ENCODE measurements at regions not wholly inside any gene's neighbourhood (a gene's known extent, or its start where the extent isn't known, plus 50 kb on each side); places are given as distances from the start of the nearest gene placed in this dataset.
A peak's percentile ranks its signal among the peaks of the same experiment; 100 is the strongest.
"Not testable (repeated sequence)": the region's sequence is repeated elsewhere in the genome, so short reads cannot be mapped to it uniquely, and the experiment has no call there.

DNA sequence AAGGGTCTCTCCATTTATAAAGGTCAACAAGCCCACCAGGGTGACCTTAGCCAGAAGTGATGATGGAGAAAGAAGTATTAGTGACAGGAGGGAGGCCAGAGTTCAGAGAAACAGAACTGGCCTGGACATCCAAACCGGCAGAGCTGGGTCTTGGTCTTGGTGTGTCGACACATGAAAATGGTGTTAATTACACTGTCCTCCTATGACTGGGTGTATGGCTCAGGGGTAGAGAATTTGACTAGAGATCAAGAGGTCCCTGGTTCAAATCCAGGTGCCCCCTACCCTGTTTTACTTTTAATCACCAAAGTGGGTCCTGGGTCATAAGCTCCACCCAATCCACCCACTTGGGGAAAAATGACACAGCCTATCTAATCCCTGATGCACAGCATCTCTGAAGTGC is 110.6 kb upstream of the ZNF746 start:
- CTCF ChIA-PET: no interaction called here
- Mint-ChIP-seq H3K27me3 (ENCODE audit: low read depth) (no peaks in the 10 kb centered on the region), H3K4me1 (ENCODE audit: low read depth) (peaks cover 5% of the 10 kb centered on the region), H3K4me3 (no peak overlapping the region), H3K9me3 (no peaks in the 10 kb centered on the region), H3K27ac (no peak overlapping the region), H3K36me3 (ENCODE audit: low read depth) (peaks cover 42% of the 10 kb centered on the region)
- intact Hi-C loops (cut with micrococcal nuclease): loop anchor here (1.0 to 10.0 kb wide), 2 partner anchors 23 to 623 kb away; no protein-coding TSS in a partner anchor
- DNase-seq: no peak

DNA sequence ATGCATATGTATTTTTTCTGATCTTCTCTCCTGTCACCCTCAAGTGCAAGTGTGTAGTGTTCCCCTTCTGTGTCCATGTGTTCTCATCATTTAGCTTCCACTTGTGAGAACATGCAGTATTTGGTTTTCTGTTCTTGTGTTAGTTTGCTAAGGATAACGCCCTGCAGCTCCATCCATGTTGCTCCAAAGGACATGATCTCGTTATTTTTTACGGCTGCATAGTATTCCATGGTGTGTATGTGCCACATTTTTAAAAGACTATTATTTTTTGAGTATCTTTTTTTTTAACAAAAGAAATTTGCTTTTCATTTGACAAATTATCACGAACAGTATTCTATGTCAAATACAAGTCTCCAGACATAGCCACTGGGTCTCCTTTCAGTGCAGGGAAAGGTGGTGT is 110.1 kb upstream of the ZNF746 start:
- DNase-seq: no peak
- CTCF ChIA-PET: no interaction called here
- Mint-ChIP-seq H3K4me1 (ENCODE audit: low read depth) (peaks cover 5% of the 10 kb centered on the region), H3K27ac (no peak overlapping the region), H3K9me3 (no peaks in the 10 kb centered on the region), H3K36me3 (ENCODE audit: low read depth) (peaks cover 37% of the 10 kb centered on the region), H3K4me3 (no peak overlapping the region), H3K27me3 (ENCODE audit: low read depth) (no peaks in the 10 kb centered on the region)
- intact Hi-C loops (cut with micrococcal nuclease): loop anchor here (1.0 to 10.0 kb wide), 2 partner anchors 22 to 623 kb away; no protein-coding TSS in a partner anchor

DNA sequence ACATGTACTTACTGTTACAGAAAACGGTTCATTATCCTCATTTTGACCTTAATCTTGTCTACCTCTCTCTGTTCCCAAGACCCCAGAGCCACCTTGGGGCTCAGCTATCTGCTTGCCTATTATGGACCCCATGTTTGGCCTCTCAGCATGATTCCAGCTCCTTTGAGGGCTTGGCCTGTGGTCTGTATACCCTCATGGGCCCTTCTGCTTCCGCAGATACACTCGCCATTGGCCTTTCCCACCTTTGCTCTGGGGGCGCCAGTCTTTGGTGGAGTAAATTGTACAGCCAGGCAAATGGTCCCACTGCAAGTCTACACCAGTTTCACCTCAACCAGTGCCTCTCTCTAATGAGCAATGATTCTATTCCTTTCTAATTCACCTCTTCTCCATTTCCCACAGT is 109.2 kb upstream of the ZNF746 start:
- peaks cover 39% of the 10 kb centered on the region for H3K36me3 Mint-ChIP-seq (ENCODE audit: low read depth)
- peaks cover 6% of the 10 kb centered on the region for H3K4me1 Mint-ChIP-seq (ENCODE audit: low read depth)
- H3K4me3 Mint-ChIP-seq: no peak overlapping the region
- DNase-seq: no peak
- intact Hi-C loops (cut with micrococcal nuclease): loop anchor here (10.0 kb wide), 1 partner anchor 622 kb away; no protein-coding TSS in a partner anchor
- H3K27me3 Mint-ChIP-seq (ENCODE audit: low read depth): no peaks in the 10 kb centered on the region
- CTCF ChIA-PET: interaction anchor here (1.3 kb wide), 1 partner anchor 18 kb away, joined by 3 read pairs; no protein-coding TSS in a partner anchor
- H3K9me3 Mint-ChIP-seq: no peaks in the 10 kb centered on the region
- H3K27ac Mint-ChIP-seq: no peak overlapping the region

DNA sequence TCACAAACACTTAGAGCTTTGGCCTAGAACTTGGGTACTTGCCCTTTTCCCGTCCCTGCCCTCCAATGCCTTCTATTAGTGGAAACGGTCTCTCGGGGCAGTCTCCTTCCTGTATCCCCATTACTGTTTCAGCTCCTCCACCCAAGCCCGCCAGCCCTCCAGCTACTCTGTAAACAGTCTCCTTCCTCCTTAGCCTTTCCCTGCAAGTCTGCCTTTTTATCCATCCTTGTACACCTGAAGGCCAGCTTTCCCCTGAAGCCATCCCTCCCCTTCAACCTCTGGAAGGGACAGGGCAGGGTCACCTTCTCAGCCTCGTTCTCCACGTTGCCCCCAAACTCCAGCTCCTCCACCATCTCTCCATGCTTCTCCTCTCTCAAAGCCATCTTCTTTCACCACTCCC is 108.1 kb upstream of the ZNF746 start:
- CTCF ChIA-PET: interaction anchor here (1.8 kb wide), 1 partner anchor 20 kb away, joined by 6 read pairs; no protein-coding TSS in a partner anchor
- Mint-ChIP-seq H3K27ac (no peak overlapping the region), H3K9me3 (no peaks in the 10 kb centered on the region), H3K4me3 (no peak overlapping the region), H3K36me3 (ENCODE audit: low read depth) (peaks cover 37% of the 10 kb centered on the region), H3K27me3 (ENCODE audit: low read depth) (no peaks in the 10 kb centered on the region), H3K4me1 (ENCODE audit: low read depth) (peaks cover 16% of the 10 kb centered on the region)
- intact Hi-C loops (cut with micrococcal nuclease): loop anchor here (10.0 kb wide), 1 partner anchor 621 kb away; no protein-coding TSS in a partner anchor
- no peak for DNase-seq

DNA sequence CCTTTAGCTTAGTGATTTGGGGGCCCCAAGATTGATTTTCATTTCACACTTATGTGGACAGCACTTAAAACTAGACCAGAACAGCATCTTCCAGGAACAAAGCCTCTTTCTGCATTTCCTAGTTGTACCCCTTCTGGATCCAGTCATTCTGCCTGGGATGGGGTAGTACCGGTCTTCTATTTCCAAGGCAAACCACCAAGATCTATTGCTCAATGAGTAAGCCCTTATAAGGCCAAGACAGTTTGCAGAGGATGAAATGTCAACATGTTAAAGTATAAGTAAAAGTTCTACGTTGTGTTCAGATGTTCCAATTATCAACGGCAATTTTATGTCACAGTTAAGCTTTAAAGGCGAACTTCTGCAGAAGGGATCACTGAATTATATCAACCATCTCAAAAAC is 106.9 kb upstream of the ZNF746 start:
- DNase-seq: no peak
- Mint-ChIP-seq H3K4me3 (no peak overlapping the region), H3K36me3 (ENCODE audit: low read depth) (peaks cover 33% of the 10 kb centered on the region), H3K4me1 (ENCODE audit: low read depth) (peaks cover 27% of the 10 kb centered on the region), H3K27me3 (ENCODE audit: low read depth) (no peaks in the 10 kb centered on the region), H3K27ac (no peak overlapping the region), H3K9me3 (no peaks in the 10 kb centered on the region)
- intact Hi-C loops (cut with micrococcal nuclease): loop anchor here (10.0 kb wide), 1 partner anchor 620 kb away; no protein-coding TSS in a partner anchor
- CTCF ChIA-PET: interaction anchor here (0.6 to 1.8 kb wide), 3 partner anchors 21 to 461 kb away, joined by 3 to 6 read pairs (median 3); no protein-coding TSS in a partner anchor

DNA sequence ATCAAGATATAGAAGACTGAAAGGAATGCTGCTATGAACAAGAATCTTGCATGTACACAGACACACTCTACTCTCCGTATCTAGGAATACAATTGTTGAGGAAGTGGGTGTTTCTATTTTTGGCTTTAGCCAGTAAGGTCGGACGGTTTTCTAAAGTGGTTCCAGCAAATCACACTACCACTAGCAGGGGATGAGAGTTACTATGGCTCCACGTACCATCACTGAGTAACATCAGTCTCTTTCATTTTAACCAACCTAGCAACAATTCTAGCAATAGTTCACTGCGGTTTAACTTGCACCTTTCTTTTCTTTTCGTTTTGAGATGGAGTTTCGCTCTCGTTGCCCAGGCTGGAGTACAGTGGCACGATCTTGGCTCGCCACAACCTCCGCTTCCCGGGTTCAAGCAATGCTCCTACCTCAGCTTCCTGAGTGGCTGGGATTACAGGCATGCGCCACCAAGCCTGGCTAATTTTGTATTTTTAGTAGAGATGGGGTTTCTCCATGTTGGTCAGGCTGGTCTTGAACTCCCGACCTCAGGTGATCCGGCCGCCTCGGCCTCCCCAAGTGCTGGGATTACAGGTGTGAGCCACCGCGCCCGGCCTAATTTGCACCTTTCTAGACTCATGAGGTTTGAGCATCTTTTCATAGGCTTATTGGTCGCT is 103.2 kb upstream of the ZNF746 start:
- peaks cover 36% of the 10 kb centered on the region for H3K36me3 Mint-ChIP-seq (ENCODE audit: low read depth)
- CTCF ChIA-PET: interaction anchor here (1.0 to 1.7 kb wide), 2 partner anchors 22 to 23 kb away, joined by 3 to 6 read pairs; no protein-coding TSS in a partner anchor
- H3K27ac Mint-ChIP-seq: peak overlapping the region; percentile 82
- peak overlapping the region; percentile 40 for H3K4me3 Mint-ChIP-seq
- H3K27me3 Mint-ChIP-seq (ENCODE audit: low read depth); H3K9me3 Mint-ChIP-seq: not testable (repeated sequence)
- intact Hi-C loops (cut with micrococcal nuclease): loop anchor here (1.0 to 10.0 kb wide), 10 partner anchors 24 to 687 kb away; partner anchors contain the start of genes PDIA4, ZNF467 and ZNF746
- peak; percentile 85 for DNase-seq
- H3K4me1 Mint-ChIP-seq (ENCODE audit: low read depth): peaks cover 34% of the 10 kb centered on the region

DNA sequence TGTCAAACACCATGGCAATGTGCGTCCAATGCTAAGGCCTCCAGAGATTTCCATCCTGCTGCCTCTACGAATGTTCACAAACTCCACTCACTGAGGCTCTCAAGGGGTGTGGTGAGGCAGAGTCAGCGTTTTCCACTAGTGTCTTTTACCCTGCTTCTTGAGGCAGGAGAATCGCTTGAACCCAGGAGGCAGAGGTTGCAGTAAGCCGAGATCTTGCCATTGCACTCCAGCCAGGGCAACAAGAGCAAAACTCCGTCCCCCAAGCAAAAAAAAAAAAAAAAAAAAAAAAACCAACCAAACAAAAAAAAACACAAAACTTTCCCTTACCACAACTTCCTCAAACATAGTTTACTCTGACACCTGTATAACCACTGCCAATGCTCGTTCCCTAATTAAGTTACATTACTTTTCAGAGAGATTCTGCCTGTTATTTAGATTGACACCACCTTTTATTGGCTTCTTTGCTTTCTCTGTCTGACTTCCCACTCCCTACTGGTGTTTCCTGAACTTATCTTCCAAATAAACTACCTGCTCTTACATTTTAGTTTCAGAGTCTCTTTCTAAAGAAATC is 102.1 kb upstream of the ZNF746 start:
- CTCF ChIA-PET: interaction anchor here (0.7 to 2.2 kb wide), 6 partner anchors 12 to 177 kb away, joined by 3 to 10 read pairs (median 5); no protein-coding TSS in a partner anchor
- H3K27ac Mint-ChIP-seq: peak overlapping the region; percentile 82
- no peaks in the 10 kb centered on the region for H3K27me3 Mint-ChIP-seq (ENCODE audit: low read depth)
- peaks cover 31% of the 10 kb centered on the region for H3K4me1 Mint-ChIP-seq (ENCODE audit: low read depth)
- DNase-seq: peak; percentile 16
- peak overlapping the region; percentile 45 for H3K4me3 Mint-ChIP-seq
- H3K36me3 Mint-ChIP-seq (ENCODE audit: low read depth): peaks cover 38% of the 10 kb centered on the region
- no peaks in the 10 kb centered on the region for H3K9me3 Mint-ChIP-seq
- intact Hi-C loops (cut with micrococcal nuclease): loop anchor here (1.0 to 10.0 kb wide), 12 partner anchors 25 to 686 kb away; partner anchors contain the start of genes PDIA4, ZNF467 and ZNF746

DNA sequence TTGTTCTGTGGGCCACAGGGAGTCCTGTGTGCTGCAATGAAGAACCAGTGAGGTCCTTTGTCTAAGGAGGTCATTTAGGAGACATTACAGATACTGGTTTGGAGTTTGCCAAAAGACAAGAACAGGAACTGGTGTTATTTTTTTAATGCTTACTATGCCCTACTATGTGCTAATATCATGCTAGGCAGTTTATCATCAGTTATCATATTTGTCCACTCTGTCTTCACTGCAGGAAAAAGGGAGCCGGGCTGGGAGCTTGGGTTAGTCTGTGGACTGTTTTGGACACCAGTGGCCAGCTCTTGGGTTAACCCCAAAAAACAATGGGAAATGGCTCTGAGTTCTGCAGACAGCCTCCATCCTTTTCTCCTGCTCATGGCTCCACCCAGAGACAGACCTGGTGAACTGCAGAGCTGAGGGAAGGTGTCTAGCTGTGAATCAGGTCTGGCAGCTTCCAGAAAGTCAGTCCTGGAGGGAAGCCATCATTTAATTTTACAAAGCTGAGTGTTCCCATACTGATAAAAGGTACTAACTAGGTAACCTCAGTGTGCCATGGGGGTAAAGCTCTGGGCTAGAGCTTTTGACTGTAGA is 101.2 kb upstream of the ZNF746 start:
- Mint-ChIP-seq H3K4me1 (ENCODE audit: low read depth) (peaks cover 36% of the 10 kb centered on the region), H3K27me3 (ENCODE audit: low read depth) (no peaks in the 10 kb centered on the region), H3K27ac (peak overlapping the region; percentile 51), H3K4me3 (no peak overlapping the region), H3K36me3 (ENCODE audit: low read depth) (peaks cover 42% of the 10 kb centered on the region), H3K9me3 (no peaks in the 10 kb centered on the region)
- peak; percentile 69 for DNase-seq
- intact Hi-C loops (cut with micrococcal nuclease): loop anchor here (1.0 kb wide), 2 partner anchors 139 to 177 kb away; no protein-coding TSS in a partner anchor
- CTCF ChIA-PET: interaction anchor here (0.6 to 2.2 kb wide), 10 partner anchors 11 to 1872 kb away, joined by 3 to 10 read pairs (median 4); no protein-coding TSS in a partner anchor

DNA sequence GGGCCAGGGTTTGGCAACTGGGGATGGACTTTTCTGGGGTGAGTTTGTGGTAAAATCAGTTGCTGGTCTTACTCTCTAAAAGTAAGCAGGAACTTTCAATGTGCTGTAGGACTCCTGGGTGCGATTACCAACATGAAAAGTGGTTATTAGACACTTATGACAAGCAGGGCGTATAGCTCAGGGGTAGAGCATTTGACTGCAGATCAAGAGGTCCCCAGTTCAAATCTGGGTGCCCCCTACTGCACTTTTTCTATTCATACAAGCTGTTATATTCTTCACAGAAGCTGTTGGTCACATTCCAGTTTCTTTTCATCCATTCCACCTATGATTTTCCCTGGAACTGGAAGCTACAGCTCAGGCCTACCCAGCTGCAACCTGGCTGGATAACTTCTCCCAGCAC is 100.2 kb upstream of the ZNF746 start:
- DNase-seq; H3K27me3 Mint-ChIP-seq (ENCODE audit: low read depth); intact Hi-C loops (cut with micrococcal nuclease); H3K27ac Mint-ChIP-seq; H3K9me3 Mint-ChIP-seq; H3K4me3 Mint-ChIP-seq: not testable (repeated sequence)
- Mint-ChIP-seq H3K36me3 (ENCODE audit: low read depth) (peaks cover 42% of the 10 kb centered on the region), H3K4me1 (ENCODE audit: low read depth) (peaks cover 36% of the 10 kb centered on the region)
- CTCF ChIA-PET: interaction anchor here (0.7 to 2.2 kb wide), 3 partner anchors 10 to 27 kb away, joined by 3 to 7 read pairs (median 5); no protein-coding TSS in a partner anchor

DNA sequence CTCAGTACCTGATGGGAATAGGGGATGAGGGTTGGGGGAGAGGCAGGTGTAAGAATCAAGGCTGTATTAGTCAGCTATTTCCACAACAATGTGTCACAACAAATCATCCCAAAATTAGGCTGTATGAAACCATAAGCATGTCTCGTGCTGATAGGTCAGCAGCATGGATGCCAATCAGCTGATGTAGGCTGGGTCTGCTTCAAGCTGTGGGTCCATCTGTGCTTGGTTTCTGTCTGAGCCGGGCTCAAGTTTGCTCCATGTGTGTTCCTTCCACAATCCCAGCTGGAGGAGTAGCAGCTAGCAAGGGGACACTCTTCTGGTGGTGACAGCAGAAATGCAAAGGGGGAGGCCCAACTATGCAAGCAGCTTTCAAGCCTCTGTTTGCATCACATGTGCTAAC is 97.9 kb upstream of the ZNF746 start:
- peaks cover 24% of the 10 kb centered on the region for H3K4me1 Mint-ChIP-seq (ENCODE audit: low read depth)
- DNase-seq: no peak
- H3K27ac Mint-ChIP-seq: no peak overlapping the region
- intact Hi-C loops (cut with micrococcal nuclease): no loop called here
- peaks cover 40% of the 10 kb centered on the region for H3K36me3 Mint-ChIP-seq (ENCODE audit: low read depth)
- no peaks in the 10 kb centered on the region for H3K9me3 Mint-ChIP-seq
- CTCF ChIA-PET: interaction anchor here (1.2 kb wide), 1 partner anchor 24 kb away, joined by 3 read pairs; no protein-coding TSS in a partner anchor
- H3K4me3 Mint-ChIP-seq: no peak overlapping the region
- no peaks in the 10 kb centered on the region for H3K27me3 Mint-ChIP-seq (ENCODE audit: low read depth)

DNA sequence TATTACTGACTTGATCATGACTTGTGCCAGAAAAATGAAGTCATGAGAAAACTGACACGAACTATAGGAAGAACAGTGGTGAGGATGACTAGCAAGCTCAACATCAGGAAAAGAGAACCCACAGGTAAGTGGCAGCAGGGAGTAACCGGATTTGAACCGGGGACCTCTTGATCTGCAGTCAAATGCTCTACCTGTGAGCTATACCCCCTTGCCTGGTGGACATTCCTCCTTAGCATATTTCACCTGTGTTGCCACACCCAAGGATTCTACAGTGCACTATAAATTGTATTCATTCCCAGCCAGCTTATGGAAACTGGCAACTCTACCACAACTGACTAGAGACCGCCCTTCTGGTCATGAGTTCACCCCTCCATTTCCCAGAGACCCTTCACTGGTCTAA is 97.5 kb upstream of the ZNF746 start:
- Mint-ChIP-seq H3K27ac (no peak overlapping the region), H3K36me3 (ENCODE audit: low read depth) (peaks cover 44% of the 10 kb centered on the region), H3K27me3 (ENCODE audit: low read depth) (no peaks in the 10 kb centered on the region), H3K4me3 (no peak overlapping the region), H3K9me3 (no peaks in the 10 kb centered on the region), H3K4me1 (ENCODE audit: low read depth) (peaks cover 19% of the 10 kb centered on the region)
- CTCF ChIA-PET: interaction anchor here (1.2 kb wide), 1 partner anchor 25 kb away, joined by 3 read pairs; no protein-coding TSS in a partner anchor
- no peak for DNase-seq
- intact Hi-C loops (cut with micrococcal nuclease): no loop called here

DNA sequence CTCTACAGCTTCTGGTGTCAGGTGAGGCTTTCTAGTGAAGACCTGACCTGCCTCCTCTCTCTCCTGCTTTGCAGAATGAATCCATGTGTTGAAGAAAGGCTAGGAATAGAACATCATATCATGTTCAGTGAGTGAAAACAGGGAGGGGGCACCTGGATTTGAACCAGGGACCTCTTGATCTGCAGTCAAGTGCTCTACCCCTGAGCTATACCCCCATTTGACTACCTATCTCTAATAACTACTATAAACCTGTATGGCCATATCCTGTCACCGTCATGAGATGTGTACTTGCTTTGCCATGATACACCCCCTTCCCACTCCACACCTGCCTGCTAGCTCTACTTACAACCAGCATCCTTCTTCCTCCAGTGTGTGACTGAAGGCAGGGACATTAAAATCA is 91.3 kb upstream of the ZNF746 start:
- Mint-ChIP-seq H3K9me3 (no peaks in the 10 kb centered on the region), H3K36me3 (ENCODE audit: low read depth) (peaks cover 51% of the 10 kb centered on the region), H3K27ac (no peak overlapping the region), H3K4me3 (no peak overlapping the region), H3K27me3 (ENCODE audit: low read depth) (no peaks in the 10 kb centered on the region), H3K4me1 (ENCODE audit: low read depth) (no peaks in the 10 kb centered on the region)
- intact Hi-C loops (cut with micrococcal nuclease): no loop called here
- CTCF ChIA-PET: no interaction called here
- DNase-seq: no peak

All from activated naive CD4-positive, alpha-beta T cell treated with anti-CD3 and anti-CD28 coated beads for 36 hours (primary cell).